Activated naive CD8-positive, alpha-beta T cell treated with anti-CD3 and anti-CD28 coated beads for 36 hours (primary cell): ENCODE measurements at regions not wholly inside any gene's neighbourhood (a gene's known extent, or its start where the extent isn't known, plus 50 kb on each side); places are given as distances from the start of the nearest gene placed in this dataset.
"Not testable (repeated sequence)": the region's sequence is repeated elsewhere in the genome, so short reads cannot be mapped to it uniquely, and the experiment has no call there.

Experiments used
- DNase-seq: peaks from one replicate; pipeline ENCODE4 v3.0.0; 2021
- H3K27ac Mint-ChIP-seq: one replicate; pipeline ENCODE4 v1.8.0; 2022; ENCODE audit warnings: mild to moderate bottlenecking, moderate library complexity, mixed read lengths
- H3K27me3 Mint-ChIP-seq: one replicate; pipeline ENCODE4 v1.8.0; 2022; ENCODE audit warnings: mild to moderate bottlenecking, mixed read lengths
- H3K36me3 Mint-ChIP-seq: one replicate; pipeline ENCODE4 v1.8.0; 2021; ENCODE audit warnings: mild to moderate bottlenecking, mixed read lengths
- H3K4me1 Mint-ChIP-seq: one replicate; pipeline ENCODE4 v1.8.0; 2021; ENCODE audit warnings: mixed read lengths
- H3K4me3 Mint-ChIP-seq: one replicate; pipeline ENCODE4 v1.8.0; 2022; ENCODE audit warnings: mild to moderate bottlenecking, moderate library complexity, mixed read lengths
- H3K9me3 Mint-ChIP-seq: one replicate; pipeline ENCODE4 v1.8.0; 2022; ENCODE audit warnings: mixed read lengths

- no peaks in the 10 kb centered on the region for H3K4me1 Mint-ChIP-seq
- DNase-seq, result no peak
- no peak overlapping the region for H3K4me3 Mint-ChIP-seq
These were observed 95.3 kb upstream of the SOX2 start for GRCh38 chr3:181616088-181617070.

GRCh38 chr3:181615666-181616065 lies 96.1 kb upstream of the SOX2 start:
- DNase-seq, result no peak
- H3K9me3 Mint-ChIP-seq, result no peaks in the 10 kb centered on the region
- H3K36me3 Mint-ChIP-seq, result no peaks in the 10 kb centered on the region
- H3K4me1 Mint-ChIP-seq, result no peaks in the 10 kb centered on the region
- no peak overlapping the region for H3K4me3 Mint-ChIP-seq
- no peaks in the 10 kb centered on the region for H3K27me3 Mint-ChIP-seq
- H3K27ac Mint-ChIP-seq, result no peak overlapping the region

More at GRCh38 chr3:181616088-181617070, 95.3 kb upstream of the SOX2 start:
- no peak overlapping the region for H3K27ac Mint-ChIP-seq
- H3K9me3 Mint-ChIP-seq, result no peaks in the 10 kb centered on the region
- no peaks in the 10 kb centered on the region for H3K36me3 Mint-ChIP-seq
- no peaks in the 10 kb centered on the region for H3K27me3 Mint-ChIP-seq

- H3K9me3 Mint-ChIP-seq, result no peaks in the 10 kb centered on the region
- no peak overlapping the region for H3K4me3 Mint-ChIP-seq
- H3K27ac Mint-ChIP-seq, result no peak overlapping the region
- no peak for DNase-seq
- H3K4me1 Mint-ChIP-seq, result no peaks in the 10 kb centered on the region
- H3K27me3 Mint-ChIP-seq, result no peaks in the 10 kb centered on the region
- no peaks in the 10 kb centered on the region for H3K36me3 Mint-ChIP-seq
These were observed 96.8 kb upstream of the SOX2 start for GRCh38 chr3:181614878-181615277.

- Mint-ChIP-seq H3K9me3 (no peaks in the 10 kb centered on the region), H3K4me1 (no peaks in the 10 kb centered on the region), H3K36me3 (no peaks in the 10 kb centered on the region), H3K4me3 (no peak overlapping the region), H3K27ac (no peak overlapping the region), H3K27me3 (no peaks in the 10 kb centered on the region)
- no peak for DNase-seq
These were observed 97.9 kb upstream of the SOX2 start for GRCh38 chr3:181613813-181614212.

GRCh38 chr3:181613191-181613590 lies 98.5 kb upstream of the SOX2 start:
- Mint-ChIP-seq H3K27ac (no peak overlapping the region), H3K27me3 (no peaks in the 10 kb centered on the region), H3K36me3 (no peaks in the 10 kb centered on the region), H3K9me3 (no peaks in the 10 kb centered on the region), H3K4me3 (no peak overlapping the region), H3K4me1 (no peaks in the 10 kb centered on the region)
- no peak for DNase-seq

- Mint-ChIP-seq H3K4me3 (no peak overlapping the region), H3K4me1 (no peaks in the 10 kb centered on the region), H3K27me3 (no peaks in the 10 kb centered on the region), H3K36me3 (no peaks in the 10 kb centered on the region), H3K27ac (no peak overlapping the region), H3K9me3 (no peaks in the 10 kb centered on the region)
- DNase-seq, result no peak
These were observed 100.8 kb upstream of the SOX2 start for GRCh38 chr3:181610973-181611265.

- Mint-ChIP-seq H3K4me3 (no peak overlapping the region), H3K27me3 (no peaks in the 10 kb centered on the region), H3K4me1 (no peaks in the 10 kb centered on the region), H3K36me3 (no peaks in the 10 kb centered on the region), H3K9me3 (no peaks in the 10 kb centered on the region), H3K27ac (no peak overlapping the region)
- DNase-seq, result no peak
These were observed 101.4 kb upstream of the SOX2 start for GRCh38 chr3:181610083-181610972.

- no peaks in the 10 kb centered on the region for H3K9me3 Mint-ChIP-seq
- no peaks in the 10 kb centered on the region for H3K36me3 Mint-ChIP-seq
These were observed 102.5 kb upstream of the SOX2 start for GRCh38 chr3:181609030-181609767.

GRCh38 chr3:181604267-181604666 lies 107.5 kb upstream of the SOX2 start:
- Mint-ChIP-seq H3K4me3 (no peak overlapping the region), H3K27me3 (no peaks in the 10 kb centered on the region), H3K27ac (no peak overlapping the region), H3K36me3 (no peaks in the 10 kb centered on the region), H3K4me1 (no peaks in the 10 kb centered on the region), H3K9me3 (peaks cover 2% of the 10 kb centered on the region)
- no peak for DNase-seq

More at GRCh38 chr3:181609030-181609767, 102.5 kb upstream of the SOX2 start:
- H3K4me3 Mint-ChIP-seq, result no peak overlapping the region
- H3K4me1 Mint-ChIP-seq, result no peaks in the 10 kb centered on the region
- no peaks in the 10 kb centered on the region for H3K27me3 Mint-ChIP-seq
- H3K27ac Mint-ChIP-seq, result no peak overlapping the region
- DNase-seq, result no peak

- Mint-ChIP-seq H3K9me3 (peaks cover 18% of the 10 kb centered on the region), H3K27me3 (no peaks in the 10 kb centered on the region), H3K36me3 (no peaks in the 10 kb centered on the region), H3K27ac (no peak overlapping the region), H3K4me3 (no peak overlapping the region), H3K4me1 (no peaks in the 10 kb centered on the region)
- no peak for DNase-seq
These were observed 115.6 kb upstream of the SOX2 start for GRCh38 chr3:181596126-181596525.

- H3K36me3 Mint-ChIP-seq, H3K4me1 Mint-ChIP-seq, H3K27ac Mint-ChIP-seq, DNase-seq, H3K27me3 Mint-ChIP-seq, H3K4me3 Mint-ChIP-seq: not testable (repeated sequence)
- peaks cover 28% of the 10 kb centered on the region for H3K9me3 Mint-ChIP-seq
These were observed 120.8 kb upstream of the SOX2 start for GRCh38 chr3:181590939-181591338.

GRCh38 chr3:181582619-181583018 lies 129.1 kb upstream of the SOX2 start:
- H3K4me1 Mint-ChIP-seq, result no peaks in the 10 kb centered on the region
- H3K36me3 Mint-ChIP-seq, result no peaks in the 10 kb centered on the region
- no peak overlapping the region for H3K27ac Mint-ChIP-seq
- no peak for DNase-seq
- peaks cover 12% of the 10 kb centered on the region for H3K9me3 Mint-ChIP-seq
- H3K27me3 Mint-ChIP-seq, result no peaks in the 10 kb centered on the region
- no peak overlapping the region for H3K4me3 Mint-ChIP-seq

GRCh38 chr3:181581656-181582055 lies 130.1 kb upstream of the SOX2 start:
- H3K4me1 Mint-ChIP-seq, result no peaks in the 10 kb centered on the region
- H3K4me3 Mint-ChIP-seq, result no peak overlapping the region
- no peaks in the 10 kb centered on the region for H3K36me3 Mint-ChIP-seq
- DNase-seq, result no peak
- peaks cover 10% of the 10 kb centered on the region for H3K9me3 Mint-ChIP-seq
- no peaks in the 10 kb centered on the region for H3K27me3 Mint-ChIP-seq
- no peak overlapping the region for H3K27ac Mint-ChIP-seq

- Mint-ChIP-seq H3K9me3 (peaks cover 5% of the 10 kb centered on the region), H3K27ac (no peak overlapping the region), H3K27me3 (no peaks in the 10 kb centered on the region), H3K4me3 (no peak overlapping the region), H3K36me3 (no peaks in the 10 kb centered on the region), H3K4me1 (no peaks in the 10 kb centered on the region)
- no peak for DNase-seq
These were observed 133.0 kb upstream of the SOX2 start for GRCh38 chr3:181578743-181579142.

- H3K9me3 Mint-ChIP-seq, result no peaks in the 10 kb centered on the region
- H3K4me1 Mint-ChIP-seq, result no peaks in the 10 kb centered on the region
- no peak for DNase-seq
- no peak overlapping the region for H3K4me3 Mint-ChIP-seq
- H3K36me3 Mint-ChIP-seq, result no peaks in the 10 kb centered on the region
- H3K27me3 Mint-ChIP-seq, result no peaks in the 10 kb centered on the region
- H3K27ac Mint-ChIP-seq, result no peak overlapping the region
These were observed 139.3 kb upstream of the SOX2 start for GRCh38 chr3:181572432-181572831.
